GM10266 (cell line): ENCODE measurements at regions not wholly inside any gene's neighbourhood (a gene's known extent, or its start where the extent isn't known, plus 50 kb on each side); places are given as distances from the start of the nearest gene placed in this dataset.

Experiments used
- DNase-seq: peaks from one replicate; pipeline ENCODE4 v3.0.0; 2012; ENCODE audit errors: extremely low spot score
- CTCF ChIP-seq: IDR thresholded peaks from 2 replicates; pipeline ENCODE4 v1.5.1; 2012; ENCODE audit warnings: mild to moderate bottlenecking, low read depth; ENCODE audit not compliant: control insufficient read depth, insufficient read depth; ENCODE audit errors: missing control alignments

- no peak for TF ChIP-seq CTCF
- DNase-seq, result no peak
Observed at GRCh38 chr6:15073883-15074465, 171.9 kb upstream of the JARID2 start.

GRCh38 chr6:15074806-15075205 is 171.1 kb upstream of the JARID2 start:
- TF ChIP-seq CTCF, result no peak
- DNase-seq, result no peak

- no peak for DNase-seq
- no peak for TF ChIP-seq CTCF
Observed at GRCh38 chr6:15076565-15076964, 169.3 kb upstream of the JARID2 start.

GRCh38 chr6:15077006-15077405 is 168.9 kb upstream of the JARID2 start:
- DNase-seq, result no peak
- TF ChIP-seq CTCF, result no peak

GRCh38 chr6:15077961-15078360 is 167.9 kb upstream of the JARID2 start:
- no peak for TF ChIP-seq CTCF
- DNase-seq, result no peak

- no peak for TF ChIP-seq CTCF
- DNase-seq, result no peak
Observed at GRCh38 chr6:15079288-15079817, 166.5 kb upstream of the JARID2 start.

GRCh38 chr6:15080895-15081294 is 165.0 kb upstream of the JARID2 start:
- no peak for TF ChIP-seq CTCF
- no peak for DNase-seq
